ENCODE measurements at regions not wholly inside any gene's neighbourhood (a gene's known extent, or its start where the extent isn't known, plus 50 kb on each side); places are given as distances from the start of the nearest gene placed in this dataset.
A peak's percentile ranks its signal among the peaks of the same experiment; 100 is the strongest.

GRCh38 chr9:80509358-80509757, 937.6 kb downstream of the TLE4 start:
- H3K4me1 ChIP-seq: peaks cover 0 to 10% (median 2%) of the 10 kb centered on the region in 3 donors
- no peak overlapping the region for H3K27ac ChIP-seq
- ATAC-seq: no peak
- H3K9me3 ChIP-seq: no peaks in the 10 kb centered on the region
- TF ChIP-seq EP300 (IDR thresholded peaks at IDR 0.05): no peak
- TF ChIP-seq POLR2A (IDR thresholded peaks at IDR 0.05): no peak
- no peak for TF ChIP-seq CTCF (IDR thresholded peaks at IDR 0.05)
- TF ChIP-seq POLR2AphosphoS5 (IDR thresholded peaks at IDR 0.05): no peak
- no peaks in the 10 kb centered on the region for H3K27me3 ChIP-seq
- H3K4me3 ChIP-seq: no peak overlapping the region
- no peaks in the 10 kb centered on the region for H3K36me3 ChIP-seq
- 89 to 90% methylated on average over 1 of the region's 1 CpG for WGBS, 2 donors (ENCODE audit: low coverage in 1 of 2)

- no peak overlapping the region for H3K4me3 ChIP-seq
- no peaks in the 10 kb centered on the region for H3K36me3 ChIP-seq
- no peaks in the 10 kb centered on the region for H3K27me3 ChIP-seq
- no peak overlapping the region for H3K27ac ChIP-seq
- H3K4me1 ChIP-seq: peaks cover 6 to 24% (median 7%) of the 10 kb centered on the region in 3 donors
- H3K9me3 ChIP-seq: no peaks in the 10 kb centered on the region
- WGBS, 2 donors (ENCODE audit: low coverage in 1 of 2): 72 to 83% methylated on average over 3 of the region's 3 CpGs
- TF ChIP-seq EP300 (IDR thresholded peaks at IDR 0.05) (no peak), CTCF (IDR thresholded peaks at IDR 0.05) (no peak), POLR2AphosphoS5 (IDR thresholded peaks at IDR 0.05) (no peak), POLR2A (IDR thresholded peaks at IDR 0.05) (no peak)
- no peak for ATAC-seq
Observed at GRCh38 chr9:80507611-80508010, 935.8 kb downstream of the TLE4 start.

GRCh38 chr9:80504601-80505230, 933.0 kb downstream of the TLE4 start:
- no peak overlapping the region for H3K4me3 ChIP-seq
- ATAC-seq: no peak
- no peak for TF ChIP-seq CTCF (IDR thresholded peaks at IDR 0.05)
- no peak for TF ChIP-seq EP300 (IDR thresholded peaks at IDR 0.05)
- peak; percentile 12 for TF ChIP-seq POLR2AphosphoS5 (IDR thresholded peaks at IDR 0.05)
- no peak for TF ChIP-seq POLR2A (IDR thresholded peaks at IDR 0.05)
- H3K9me3 ChIP-seq: no peaks in the 10 kb centered on the region
- no peak overlapping the region for H3K27ac ChIP-seq
- no peaks in the 10 kb centered on the region for H3K27me3 ChIP-seq
- WGBS, 2 donors (ENCODE audit: low coverage in 1 of 2): 27 to 32% methylated on average over 6 to 7 of the region's 7 CpGs
- no peaks in the 10 kb centered on the region for H3K36me3 ChIP-seq
- H3K4me1 ChIP-seq: peaks cover 6 to 24% (median 7%) of the 10 kb centered on the region in 3 donors

GRCh38 chr9:80503671-80504281, 932.0 kb downstream of the TLE4 start:
- peaks cover 6 to 24% (median 7%) of the 10 kb centered on the region in 3 donors for H3K4me1 ChIP-seq
- ATAC-seq: no peak
- no peaks in the 10 kb centered on the region for H3K9me3 ChIP-seq
- TF ChIP-seq POLR2AphosphoS5 (IDR thresholded peaks at IDR 0.05) (peak; percentile 49), EP300 (IDR thresholded peaks at IDR 0.05) (no peak)
- no peak overlapping the region for H3K27ac ChIP-seq
- no peaks in the 10 kb centered on the region for H3K36me3 ChIP-seq
- no peaks in the 10 kb centered on the region for H3K27me3 ChIP-seq
- 0% methylated on average over 2 of the region's 2 CpGs for WGBS, 2 donors (ENCODE audit: low coverage in 1 of 2)
- no peak overlapping the region for H3K4me3 ChIP-seq

- 74 to 83% methylated on average over 5 of the region's 5 CpGs for WGBS, 2 donors (ENCODE audit: low coverage in 1 of 2)
- Histone ChIP-seq H3K36me3 (no peaks in the 10 kb centered on the region), H3K4me3 (no peak overlapping the region), H3K27ac (no peak overlapping the region), H3K27me3 (no peaks in the 10 kb centered on the region), H3K9me3 (no peaks in the 10 kb centered on the region), H3K4me1 (peaks cover 6 to 24% (median 7%) of the 10 kb centered on the region in 3 donors)
- ATAC-seq: no peak
- TF ChIP-seq POLR2A (IDR thresholded peaks at IDR 0.05) (no peak), EP300 (IDR thresholded peaks at IDR 0.05) (no peak), POLR2AphosphoS5 (IDR thresholded peaks at IDR 0.05) (no peak), CTCF (IDR thresholded peaks at IDR 0.05) (no peak)
Observed at GRCh38 chr9:80502306-80502705, 930.5 kb downstream of the TLE4 start.
